ENCODE measurements at regions not wholly inside any gene's neighbourhood (a gene's known extent, or its start where the extent isn't known, plus 50 kb on each side); places are given as distances from the start of the nearest gene placed in this dataset.
A peak's percentile ranks its signal among the peaks of the same experiment; 100 is the strongest.
"Not testable (repeated sequence)": the region's sequence is repeated elsewhere in the genome, so short reads cannot be mapped to it uniquely, and the experiment has no call there.

DNA sequence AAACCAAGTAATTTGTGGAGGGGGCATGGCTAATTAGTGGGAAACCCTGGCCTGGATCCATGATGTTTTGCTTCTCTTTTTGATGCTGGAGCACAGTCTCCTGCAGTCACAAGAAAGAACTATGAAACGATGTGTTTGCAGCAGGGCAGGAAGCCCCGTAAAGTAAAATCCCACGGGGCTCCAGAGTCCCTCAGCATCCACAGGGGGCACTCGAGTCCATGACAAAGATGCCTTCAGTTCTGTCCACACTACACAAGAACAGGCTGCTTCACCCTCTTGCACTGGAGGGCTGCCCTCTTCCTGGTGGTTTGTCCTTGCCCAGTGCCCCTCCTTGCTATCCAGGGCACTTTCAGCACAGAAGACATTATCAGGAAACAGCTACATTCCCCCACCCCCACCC, 475.1 kb downstream of the TUBA3C start:
- H3K27ac ChIP-seq; H3K4me1 ChIP-seq; H3K36me3 ChIP-seq (replicated peaks in 1 of 2; ENCODE audit: insufficient read depth in 1 of 2, low read depth in 2 of 2); ATAC-seq; H3K9me3 ChIP-seq; H3K4me3 ChIP-seq; intact Hi-C loops (cut with DNase I); H3K27me3 ChIP-seq: not testable (repeated sequence)
- peak in 3 of 4 donors; percentile 3 to 24 (median 14) for DNase-seq
- WGBS, 2 donors: 33 to 54% methylated on average over 4 of the region's 4 CpGs
- TF ChIP-seq, protein P1, sequence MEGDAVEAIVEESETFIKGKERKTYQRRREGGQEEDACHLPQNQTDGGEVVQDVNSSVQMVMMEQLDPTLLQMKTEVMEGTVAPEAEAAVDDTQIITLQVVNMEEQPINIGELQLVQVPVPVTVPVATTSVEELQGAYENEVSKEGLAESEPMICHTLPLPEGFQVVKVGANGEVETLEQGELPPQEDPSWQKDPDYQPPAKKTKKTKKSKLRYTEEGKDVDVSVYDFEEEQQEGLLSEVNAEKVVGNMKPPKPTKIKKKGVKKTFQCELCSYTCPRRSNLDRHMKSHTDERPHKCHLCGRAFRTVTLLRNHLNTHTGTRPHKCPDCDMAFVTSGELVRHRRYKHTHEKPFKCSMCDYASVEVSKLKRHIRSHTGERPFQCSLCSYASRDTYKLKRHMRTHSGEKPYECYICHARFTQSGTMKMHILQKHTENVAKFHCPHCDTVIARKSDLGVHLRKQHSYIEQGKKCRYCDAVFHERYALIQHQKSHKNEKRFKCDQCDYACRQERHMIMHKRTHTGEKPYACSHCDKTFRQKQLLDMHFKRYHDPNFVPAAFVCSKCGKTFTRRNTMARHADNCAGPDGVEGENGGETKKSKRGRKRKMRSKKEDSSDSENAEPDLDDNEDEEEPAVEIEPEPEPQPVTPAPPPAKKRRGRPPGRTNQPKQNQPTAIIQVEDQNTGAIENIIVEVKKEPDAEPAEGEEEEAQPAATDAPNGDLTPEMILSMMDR (IDR thresholded peaks at IDR 0.05): peak in 4 of 7 experiments; percentile 11 to 41 (median 30)

DNA sequence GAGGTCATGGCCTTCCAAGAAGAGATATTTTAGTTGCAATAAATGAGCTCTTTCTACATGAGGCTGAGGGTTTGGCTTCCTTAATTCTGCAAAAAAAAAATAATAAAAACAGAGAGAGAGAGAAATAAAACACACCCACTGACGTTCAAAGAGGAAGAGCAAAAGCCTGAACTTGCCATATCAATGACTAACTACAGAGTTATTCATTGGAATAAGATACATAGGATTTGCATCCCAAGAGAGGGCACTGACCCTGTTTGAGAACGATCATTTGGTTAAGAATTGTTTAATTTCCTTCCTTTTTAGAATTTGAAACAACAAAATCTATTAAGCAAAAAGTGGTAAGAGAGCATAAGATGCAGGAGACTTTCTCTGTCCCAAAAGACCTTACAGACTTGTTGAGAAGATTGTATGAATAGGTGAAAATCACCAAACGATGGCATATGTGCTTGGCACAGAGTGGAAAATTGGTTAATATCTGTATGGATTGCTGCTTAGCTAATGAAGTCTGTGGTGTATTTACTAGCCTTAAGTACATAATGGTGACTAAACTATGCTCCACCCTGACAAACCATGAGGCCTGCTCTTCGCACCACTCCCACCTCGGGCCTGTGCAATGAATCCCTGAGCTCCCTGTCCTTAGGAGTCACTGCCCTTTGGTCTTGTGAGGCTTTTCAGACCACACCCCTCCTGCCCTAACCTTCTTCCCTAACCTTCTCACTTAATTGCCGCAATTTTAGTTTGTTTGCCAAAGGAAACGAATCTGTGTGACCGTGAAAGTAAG, 479.0 kb downstream of the TUBA3C start:
- DNase-seq; H3K4me3 ChIP-seq; H3K9me3 ChIP-seq; H3K27ac ChIP-seq; H3K4me1 ChIP-seq; H3K27me3 ChIP-seq; H3K36me3 ChIP-seq (replicated peaks in 1 of 2; ENCODE audit: insufficient read depth in 1 of 2, low read depth in 2 of 2); ATAC-seq; intact Hi-C loops (cut with DNase I): not testable (repeated sequence)
- 51 to 56% methylated on average over 8 of the region's 8 CpGs for whole genome bisulfite sequencing, 2 donors

DNA sequence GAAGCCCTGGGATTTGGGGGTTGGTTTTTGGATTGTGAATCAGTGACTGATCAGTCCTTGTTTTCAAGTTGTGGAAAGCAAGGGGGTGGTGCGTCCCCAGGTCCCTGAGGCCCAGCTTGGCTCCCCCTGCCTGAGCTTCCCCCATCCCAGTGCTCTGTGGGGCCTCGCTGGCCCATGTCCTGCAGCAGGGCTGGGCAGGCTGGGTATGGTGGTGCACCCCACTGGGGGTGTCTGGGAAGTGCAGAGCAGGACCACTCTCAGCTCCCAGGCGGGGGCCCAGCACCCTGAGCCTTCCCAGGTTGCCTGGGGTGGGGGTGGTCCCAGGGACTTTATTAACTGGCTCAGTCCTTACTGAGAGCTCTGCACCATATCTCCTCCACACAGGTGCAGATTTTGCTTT, 483.3 kb downstream of the TUBA3C start:
- H3K4me3 ChIP-seq; H3K4me1 ChIP-seq; ATAC-seq; H3K36me3 ChIP-seq (replicated peaks in 1 of 2; ENCODE audit: insufficient read depth in 1 of 2, low read depth in 2 of 2); DNase-seq; H3K27ac ChIP-seq; H3K27me3 ChIP-seq; intact Hi-C loops (cut with DNase I); H3K9me3 ChIP-seq: not testable (repeated sequence)
- WGBS, 2 donors: 20 to 50% methylated on average over 1 of the region's 3 CpGs

DNA sequence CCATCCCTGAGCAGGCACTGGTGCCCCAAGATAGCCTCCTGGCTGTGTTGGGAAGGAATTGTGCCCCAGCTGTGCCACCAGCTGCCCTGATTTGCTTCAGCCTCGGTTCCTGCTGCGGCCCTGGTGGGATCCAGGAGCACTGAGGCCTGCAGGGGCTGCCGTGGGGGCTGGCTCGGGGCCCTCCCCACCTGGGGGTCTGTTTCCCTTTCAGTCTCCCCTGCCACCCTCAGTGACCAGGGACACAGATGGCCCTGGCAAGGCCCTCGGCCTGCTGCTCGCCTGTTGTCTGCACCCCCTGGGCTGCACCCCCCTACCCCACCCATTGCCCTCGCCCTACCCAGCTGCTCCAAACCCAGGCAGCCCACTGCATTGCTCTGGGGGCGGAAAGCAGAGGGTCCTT, 483.8 kb downstream of the TUBA3C start:
- H3K4me1 ChIP-seq; DNase-seq; intact Hi-C loops (cut with DNase I); H3K27me3 ChIP-seq; ATAC-seq; H3K27ac ChIP-seq; H3K4me3 ChIP-seq; H3K36me3 ChIP-seq (replicated peaks in 1 of 2; ENCODE audit: insufficient read depth in 1 of 2, low read depth in 2 of 2); H3K9me3 ChIP-seq: not testable (repeated sequence)
- WGBS, 2 donors: 61% methylated on average over 7 of the region's 8 CpGs; no CpG with 5 or more reads in 1 of the 2 donors

DNA sequence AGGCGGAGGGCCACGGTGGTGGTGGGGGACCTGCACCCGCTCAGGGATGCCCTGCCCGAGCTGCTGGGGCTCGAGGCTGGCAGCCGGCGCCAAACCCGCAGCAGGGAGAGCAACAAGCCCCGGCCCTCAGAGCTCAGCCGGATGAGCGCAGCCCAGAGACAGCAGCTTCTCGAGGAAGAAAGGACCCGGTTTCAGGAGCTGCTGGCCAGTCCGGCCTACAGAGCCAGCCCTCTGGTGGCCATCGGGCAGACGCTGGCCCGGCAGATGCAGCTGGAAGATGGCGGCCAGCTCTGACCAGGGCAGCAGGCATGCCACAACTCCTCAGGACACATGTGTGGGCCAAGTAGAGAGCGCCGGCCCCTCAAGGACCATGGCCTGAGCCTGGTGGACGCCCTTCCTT, 484.4 kb downstream of the TUBA3C start:
- DNase-seq; H3K27me3 ChIP-seq; H3K9me3 ChIP-seq; H3K27ac ChIP-seq; H3K4me1 ChIP-seq; H3K36me3 ChIP-seq (replicated peaks in 1 of 2; ENCODE audit: insufficient read depth in 1 of 2, low read depth in 2 of 2); H3K4me3 ChIP-seq; intact Hi-C loops (cut with DNase I); ATAC-seq: not testable (repeated sequence)
- WGBS, 2 donors: 78 to 79% methylated on average over 9 to 15 of the region's 21 CpGs

DNA sequence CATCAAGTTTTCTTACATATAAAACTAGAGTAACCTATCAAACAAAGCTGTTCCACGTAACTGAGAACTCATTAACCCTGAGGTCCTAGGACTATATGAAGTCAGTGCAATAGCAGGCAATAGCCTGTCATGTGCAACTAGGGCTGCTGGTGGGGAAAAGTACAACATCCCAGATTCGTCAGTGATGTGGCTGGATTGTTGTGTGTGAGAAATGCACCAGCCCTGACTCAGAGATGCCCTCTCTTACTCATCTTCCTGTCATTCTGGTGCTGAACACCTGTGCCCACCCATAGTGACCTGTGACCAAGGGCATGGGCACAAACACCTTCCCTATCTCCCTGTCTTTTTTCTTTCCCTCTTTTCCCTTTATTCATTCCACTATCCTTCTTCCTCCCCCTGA, 504.2 kb downstream of the TUBA3C start:
- H3K4me3 ChIP-seq; DNase-seq; ATAC-seq; H3K27ac ChIP-seq; H3K4me1 ChIP-seq; H3K27me3 ChIP-seq; intact Hi-C loops (cut with DNase I); H3K36me3 ChIP-seq (replicated peaks in 1 of 2; ENCODE audit: insufficient read depth in 1 of 2, low read depth in 2 of 2); H3K9me3 ChIP-seq: not testable (repeated sequence)
- WGBS, 2 donors: 28 to 31% methylated on average over 2 of the region's 2 CpGs

DNA sequence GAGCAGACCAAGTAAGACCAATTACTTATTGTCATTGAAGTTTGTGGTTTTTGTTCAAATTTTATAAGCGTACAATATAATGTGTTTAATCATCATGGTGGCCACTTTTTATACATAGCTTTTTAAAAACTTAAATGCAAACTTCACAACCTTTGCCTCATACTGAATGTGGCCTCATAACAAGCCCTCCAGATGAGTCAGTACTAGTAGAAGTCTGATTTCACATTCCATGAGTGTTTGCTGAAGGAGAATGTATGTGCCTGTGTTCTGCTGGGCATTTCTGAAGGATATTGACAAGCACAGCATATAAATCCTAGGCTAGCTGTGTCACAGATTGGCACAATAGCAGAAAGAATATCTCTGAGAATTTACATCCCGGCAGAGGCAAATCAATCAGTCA, 506.4 kb downstream of the TUBA3C start:
- H3K27me3 ChIP-seq; H3K9me3 ChIP-seq; H3K36me3 ChIP-seq (replicated peaks in 1 of 2; ENCODE audit: insufficient read depth in 1 of 2, low read depth in 2 of 2); intact Hi-C loops (cut with DNase I); DNase-seq; H3K27ac ChIP-seq; ATAC-seq; H3K4me1 ChIP-seq; H3K4me3 ChIP-seq: not testable (repeated sequence)
- WGBS, 2 donors: 56 to 57% methylated on average over 2 of the region's 2 CpGs

DNA sequence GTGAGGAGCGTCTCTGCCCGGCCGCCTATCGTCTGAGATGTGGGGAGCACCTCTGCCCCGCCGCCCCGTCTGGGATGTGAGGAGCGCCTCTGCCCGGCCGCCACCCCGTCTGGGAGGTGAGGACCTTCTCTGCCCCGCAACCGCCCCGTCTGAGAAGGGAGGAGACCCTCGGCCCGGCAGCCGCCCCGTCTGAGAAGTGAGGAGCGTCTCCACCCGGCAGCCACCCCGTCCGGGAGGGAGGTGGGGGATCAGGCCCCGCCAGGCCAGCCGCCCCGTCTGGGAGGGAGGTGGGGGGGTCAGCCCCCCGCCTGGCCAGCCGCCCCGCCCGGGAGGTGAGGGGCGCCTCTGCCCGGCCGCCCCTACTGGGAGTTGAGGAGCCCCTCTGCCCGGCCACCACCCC, 507.8 kb downstream of the TUBA3C start:
- H3K4me1 ChIP-seq; H3K36me3 ChIP-seq (replicated peaks in 1 of 2; ENCODE audit: insufficient read depth in 1 of 2, low read depth in 2 of 2); DNase-seq; H3K4me3 ChIP-seq; H3K27me3 ChIP-seq; H3K27ac ChIP-seq; H3K9me3 ChIP-seq; ATAC-seq; intact Hi-C loops (cut with DNase I): not testable (repeated sequence)
- WGBS, 2 donors: 96% methylated on average over 5 of the region's 33 CpGs; no CpG with 5 or more reads in 1 of the 2 donors

DNA sequence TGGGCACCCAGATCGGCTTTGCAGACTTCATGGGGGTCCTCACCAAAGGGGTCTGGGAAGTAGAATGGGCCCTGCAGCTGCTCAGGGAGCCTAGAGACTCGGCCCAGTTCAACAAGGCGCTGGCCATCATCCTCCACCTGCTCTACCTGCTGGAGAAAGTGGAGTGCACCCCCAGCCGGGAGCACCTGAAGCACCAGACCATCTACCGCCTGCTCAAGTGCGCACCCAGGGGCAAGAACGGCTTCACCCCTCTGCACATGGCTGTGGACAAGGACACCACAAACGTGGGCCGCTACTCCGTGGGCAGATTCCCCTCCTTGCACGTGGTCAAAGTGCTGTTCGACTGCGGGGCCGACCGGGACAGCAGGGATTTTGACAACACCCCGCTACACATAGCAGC, 515.0 kb downstream of the TUBA3C start:
- H3K36me3 ChIP-seq (replicated peaks in 1 of 2; ENCODE audit: insufficient read depth in 1 of 2, low read depth in 2 of 2); intact Hi-C loops (cut with DNase I); ATAC-seq; DNase-seq; H3K4me3 ChIP-seq; H3K4me1 ChIP-seq; H3K27me3 ChIP-seq; H3K9me3 ChIP-seq; H3K27ac ChIP-seq: not testable (repeated sequence)
- WGBS, 2 donors: 77 to 80% methylated on average over 4 to 15 of the region's 16 CpGs

DNA sequence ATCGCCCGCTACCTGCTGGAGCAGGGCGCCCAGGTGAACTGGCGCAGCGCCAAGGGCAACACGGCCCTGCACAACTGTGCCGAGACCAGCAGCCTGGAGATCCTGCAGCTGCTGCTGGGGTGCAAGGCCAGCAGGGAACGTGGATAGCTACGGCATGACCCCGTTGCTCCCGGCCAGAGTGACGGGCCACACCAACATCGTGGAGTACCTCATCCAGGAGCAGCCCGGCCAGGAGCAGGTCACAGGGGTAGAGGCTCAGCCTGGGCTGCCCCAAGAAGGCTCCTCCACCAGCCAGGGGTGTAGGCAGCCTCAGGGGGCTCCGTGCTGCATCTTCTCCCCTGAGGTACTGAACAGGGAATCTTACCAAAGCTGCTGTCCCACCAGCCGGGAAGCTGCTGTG, 515.9 kb downstream of the TUBA3C start:
- H3K4me1 ChIP-seq; intact Hi-C loops (cut with DNase I); H3K4me3 ChIP-seq; H3K36me3 ChIP-seq (replicated peaks in 1 of 2; ENCODE audit: insufficient read depth in 1 of 2, low read depth in 2 of 2); ATAC-seq; H3K9me3 ChIP-seq; H3K27ac ChIP-seq; H3K27me3 ChIP-seq; DNase-seq: not testable (repeated sequence)
- 78% methylated on average over 13 of the region's 16 CpGs; no CpG with 5 or more reads in 1 of the 2 donors for WGBS, 2 donors

DNA sequence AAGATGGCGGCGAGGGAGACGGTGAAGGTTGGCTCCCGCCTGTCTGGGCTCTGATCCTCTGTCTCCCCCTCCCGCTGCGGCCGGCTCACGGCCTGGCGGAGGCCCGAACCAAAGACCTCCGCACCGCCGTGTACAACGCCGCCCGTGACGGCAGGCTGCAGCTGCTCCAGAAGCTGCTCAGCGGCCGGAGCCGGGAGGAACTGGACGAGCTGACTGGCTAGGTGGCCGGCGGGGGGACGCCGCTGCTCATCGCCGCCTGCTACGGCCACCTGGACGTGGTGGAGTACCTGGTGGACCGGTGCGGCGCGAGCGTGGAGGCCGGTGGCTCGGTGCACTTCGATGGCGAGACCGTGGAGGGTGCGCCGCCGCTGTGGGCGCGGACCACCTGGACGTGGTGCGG, 516.5 kb downstream of the TUBA3C start:
- H3K4me3 ChIP-seq; DNase-seq; intact Hi-C loops (cut with DNase I); H3K9me3 ChIP-seq; H3K27ac ChIP-seq; H3K27me3 ChIP-seq; H3K36me3 ChIP-seq (replicated peaks in 1 of 2; ENCODE audit: insufficient read depth in 1 of 2, low read depth in 2 of 2); ATAC-seq; H3K4me1 ChIP-seq: not testable (repeated sequence)
- WGBS, 2 donors: 74 to 91% methylated on average over 21 to 37 of the region's 46 CpGs
